ENCODE measurements at regions not wholly inside any gene's neighbourhood (a gene's known extent, or its start where the extent isn't known, plus 50 kb on each side); places are given as distances from the start of the nearest gene placed in this dataset.

- DNase-seq (ENCODE audit: low read depth, low spot score): no peak
Observed at GRCh38 chr5:124060011-124060410, 548.0 kb downstream of the CSNK1G3 start.

GRCh38 chr5:124059200-124059599 lies 547.2 kb downstream of the CSNK1G3 start:
- no peak overlapping the region for H3K4me3 ChIP-seq (ENCODE audit: low read length)
- DNase-seq (ENCODE audit: low read depth, low spot score): no peak

More at GRCh38 chr5:124060011-124060410, 548.0 kb downstream of the CSNK1G3 start:
- H3K4me3 ChIP-seq (ENCODE audit: low read length): no peak overlapping the region

GRCh38 chr5:124057724-124058231 lies 545.8 kb downstream of the CSNK1G3 start:
- DNase-seq (ENCODE audit: low read depth, low spot score): no peak
- H3K4me3 ChIP-seq (ENCODE audit: low read length): no peak overlapping the region

DNA sequence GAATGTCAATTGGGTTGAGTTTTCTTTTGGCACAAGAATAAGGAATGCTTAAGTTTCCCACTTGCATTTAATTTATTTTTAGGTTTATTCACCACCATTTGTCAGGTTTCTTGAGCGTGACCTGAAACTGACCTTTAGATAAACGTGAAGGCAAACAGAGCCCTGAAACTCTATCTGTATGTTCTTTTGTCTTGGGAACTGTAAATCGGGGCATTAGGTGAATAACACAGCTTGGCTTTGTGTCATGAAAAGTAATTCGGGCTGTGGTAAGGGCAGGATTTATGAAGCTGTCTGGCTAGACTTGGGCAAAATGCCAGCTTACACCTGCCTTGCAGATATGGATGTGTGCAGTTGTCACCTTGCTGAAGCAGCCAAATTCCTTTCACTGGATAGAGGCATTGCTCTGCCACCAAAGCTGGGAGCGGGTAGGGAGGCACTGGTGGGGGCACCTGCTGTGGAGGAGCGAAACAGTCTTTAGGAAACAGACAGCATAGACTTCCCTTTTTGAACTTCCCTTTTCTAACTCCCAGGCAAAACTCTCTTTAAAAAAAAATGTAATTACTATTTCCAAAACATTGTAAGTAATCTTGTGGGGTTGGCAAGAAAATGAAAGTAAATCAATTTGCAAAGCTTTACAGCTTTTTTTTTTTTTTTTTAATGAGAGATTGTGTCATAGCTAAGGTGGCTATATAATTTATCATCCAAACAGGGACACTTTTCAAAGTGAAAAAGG lies 545.2 kb downstream of the CSNK1G3 start:
- no peak for DNase-seq (ENCODE audit: low read depth, low spot score)
- H3K4me3 ChIP-seq (ENCODE audit: low read length): no peak overlapping the region

- no peak overlapping the region for H3K4me3 ChIP-seq (ENCODE audit: low read length)
- no peak for DNase-seq (ENCODE audit: low read depth, low spot score)
Observed at GRCh38 chr5:124056326-124056990, 544.5 kb downstream of the CSNK1G3 start.

- no peak for DNase-seq (ENCODE audit: low read depth, low spot score)
- H3K4me3 ChIP-seq (ENCODE audit: low read length): no peak overlapping the region
Observed at GRCh38 chr5:124055751-124056150, 543.8 kb downstream of the CSNK1G3 start.

- no peak overlapping the region for H3K4me3 ChIP-seq (ENCODE audit: low read length)
- DNase-seq (ENCODE audit: low read depth, low spot score): no peak
Observed at GRCh38 chr5:124054564-124054963, 542.6 kb downstream of the CSNK1G3 start.

- DNase-seq (ENCODE audit: low read depth, low spot score): no peak
- H3K4me3 ChIP-seq (ENCODE audit: low read length): no peak overlapping the region
Observed at GRCh38 chr5:124053340-124053739, 541.4 kb downstream of the CSNK1G3 start.

- no peak for DNase-seq (ENCODE audit: low read depth, low spot score)
- no peak overlapping the region for H3K4me3 ChIP-seq (ENCODE audit: low read length)
Observed at GRCh38 chr5:124052201-124052600, 540.2 kb downstream of the CSNK1G3 start.

DNA sequence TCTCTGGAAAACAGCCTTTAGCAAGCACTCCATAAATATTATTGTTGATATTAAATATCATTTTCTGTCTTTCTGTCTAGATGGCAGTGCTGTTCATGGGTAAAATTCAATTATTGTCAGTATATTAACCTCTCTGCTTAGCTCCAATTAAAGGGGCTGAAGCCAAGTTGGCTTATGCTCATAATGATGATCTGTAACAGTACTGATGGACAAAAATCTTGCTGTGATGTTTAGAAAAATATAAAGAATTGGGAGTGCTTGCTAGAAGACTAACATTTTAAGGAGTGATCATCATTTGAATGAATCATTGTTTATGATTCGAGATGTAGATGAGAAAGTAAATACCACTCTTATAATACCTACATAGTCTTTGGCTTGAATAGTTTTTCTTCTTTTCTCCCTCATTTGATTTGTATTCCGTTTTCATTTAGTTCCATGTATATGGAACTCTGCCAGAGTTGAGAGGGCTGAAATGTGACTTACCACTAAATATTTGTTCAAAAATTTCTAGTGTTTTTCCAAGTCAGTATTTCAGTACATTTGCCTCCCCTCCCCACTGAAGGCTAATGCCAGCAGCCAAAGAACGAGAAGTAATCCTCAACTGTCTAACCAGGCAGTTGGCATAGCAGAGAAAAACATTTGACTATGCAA lies 538.3 kb downstream of the CSNK1G3 start:
- no peak overlapping the region for H3K4me3 ChIP-seq (ENCODE audit: low read length)
- no peak for DNase-seq (ENCODE audit: low read depth, low spot score)

- no peak for DNase-seq (ENCODE audit: low read depth, low spot score)
- H3K4me3 ChIP-seq (ENCODE audit: low read length): no peak overlapping the region
Observed at GRCh38 chr5:124045412-124045811, 533.4 kb downstream of the CSNK1G3 start.

GRCh38 chr5:124044613-124045012 lies 532.6 kb downstream of the CSNK1G3 start:
- no peak overlapping the region for H3K4me3 ChIP-seq (ENCODE audit: low read length)
- DNase-seq (ENCODE audit: low read depth, low spot score): no peak

DNA sequence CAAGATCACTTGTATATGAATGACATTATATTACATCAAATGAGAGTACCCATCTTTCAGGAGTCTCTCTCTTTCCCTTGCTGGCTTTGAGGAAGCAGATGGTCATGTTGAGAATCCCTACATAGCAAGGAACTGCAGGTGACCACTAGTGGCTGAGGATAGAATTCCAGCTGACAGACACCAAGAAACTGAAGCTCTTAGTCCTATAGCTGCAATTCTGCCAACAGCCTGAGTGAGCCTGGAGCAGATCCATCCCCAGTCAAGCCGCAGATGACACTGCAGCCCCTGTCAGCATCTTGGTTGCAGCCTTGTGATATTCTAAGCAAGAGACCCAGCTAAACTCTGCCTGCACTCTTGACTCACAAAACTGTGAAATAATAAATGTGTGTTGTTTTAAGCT lies 531.5 kb downstream of the CSNK1G3 start:
- no peak for DNase-seq (ENCODE audit: low read depth, low spot score)
- no peak overlapping the region for H3K4me3 ChIP-seq (ENCODE audit: low read length)

DNA sequence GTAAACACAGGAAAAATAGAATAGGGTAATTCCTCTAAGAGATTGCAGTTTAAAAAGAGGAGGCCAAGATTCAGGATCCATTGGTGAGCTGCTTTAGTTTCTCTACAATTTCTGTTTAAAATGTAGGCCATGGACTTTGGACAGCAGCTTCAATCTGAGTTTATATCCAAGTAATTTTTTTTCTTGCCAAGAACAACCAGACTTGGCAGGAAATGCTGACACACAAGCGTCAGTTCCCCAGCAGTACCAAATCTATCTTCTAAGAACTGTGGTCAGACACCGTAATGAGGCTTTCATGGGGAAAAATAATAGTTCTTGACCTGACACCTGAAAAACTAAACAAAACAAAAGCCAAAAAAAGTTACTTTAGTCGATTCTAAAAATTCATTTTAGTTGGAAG lies 528.8 kb downstream of the CSNK1G3 start:
- no peak for DNase-seq (ENCODE audit: low read depth, low spot score)
- H3K4me3 ChIP-seq (ENCODE audit: low read length): no peak overlapping the region

DNA sequence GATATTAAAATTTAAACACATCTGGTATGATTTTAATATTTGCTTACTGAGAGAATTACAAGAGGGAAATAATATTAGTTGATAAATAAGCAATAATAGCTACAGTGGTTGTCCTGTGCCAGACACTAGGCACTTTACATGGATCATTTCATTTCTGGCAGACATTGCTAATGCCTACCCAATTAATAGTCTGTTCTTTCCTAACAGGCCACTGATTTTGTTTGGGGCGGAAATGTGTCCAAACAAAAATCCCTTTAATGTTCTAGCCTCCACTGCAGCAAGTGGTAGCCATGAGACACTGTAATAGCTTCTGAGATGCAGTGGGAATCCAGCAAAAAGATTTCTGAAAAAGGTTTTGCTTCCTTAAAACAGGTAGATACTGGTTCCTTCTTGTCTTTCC lies 527.4 kb downstream of the CSNK1G3 start:
- DNase-seq (ENCODE audit: low read depth, low spot score): no peak
- H3K4me3 ChIP-seq (ENCODE audit: low read length): no peak overlapping the region

DNA sequence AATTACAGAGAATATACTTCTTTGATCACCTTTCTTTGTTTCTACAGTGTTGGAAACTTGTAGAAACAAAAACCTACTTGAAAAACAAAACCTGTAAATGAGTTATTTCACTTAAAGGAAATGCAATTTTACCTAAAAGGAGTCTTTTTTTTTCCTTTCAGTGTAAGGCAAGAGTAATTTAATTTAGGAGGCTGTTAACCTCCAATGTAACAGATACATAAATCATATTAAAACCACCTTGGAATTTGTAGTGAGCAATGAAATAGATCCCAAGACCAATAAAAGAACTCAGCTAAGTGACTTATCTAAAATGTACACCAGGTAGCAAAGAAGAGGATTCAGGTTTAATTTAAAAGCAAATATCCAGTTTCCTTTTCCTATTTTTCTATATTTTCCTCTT lies 524.8 kb downstream of the CSNK1G3 start:
- H3K4me3 ChIP-seq (ENCODE audit: low read length): no peak overlapping the region

DNA sequence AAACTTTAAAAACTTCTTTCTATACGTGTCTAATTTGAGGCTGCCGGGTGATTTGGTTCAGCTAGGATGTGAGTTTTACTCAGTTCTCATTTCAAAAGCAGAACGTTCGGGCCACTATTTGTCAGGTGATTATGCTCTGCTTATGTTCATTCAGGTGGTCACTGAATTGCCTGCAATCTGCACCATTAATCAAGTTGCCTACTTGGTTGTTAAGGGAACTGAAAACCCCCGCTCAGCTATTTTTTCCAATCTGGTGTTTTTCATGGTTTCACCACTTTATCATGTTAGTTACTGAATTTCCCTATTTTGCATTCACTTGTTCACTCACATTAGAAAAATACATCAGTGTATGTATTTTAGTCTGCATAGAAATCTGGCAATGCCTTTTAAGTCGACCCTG lies 523.0 kb downstream of the CSNK1G3 start:
- DNase-seq (ENCODE audit: low read depth, low spot score): no peak

More for the DNA sequence above, 524.8 kb downstream of the CSNK1G3 start:
- DNase-seq (ENCODE audit: low read depth, low spot score): no peak

GRCh38 chr5:124034083-124034700 lies 522.2 kb downstream of the CSNK1G3 start:
- H3K4me3 ChIP-seq (ENCODE audit: low read length): no peak overlapping the region
- no peak for DNase-seq (ENCODE audit: low read depth, low spot score)

More for the DNA sequence above, 523.0 kb downstream of the CSNK1G3 start:
- H3K4me3 ChIP-seq (ENCODE audit: low read length): no peak overlapping the region

DNA sequence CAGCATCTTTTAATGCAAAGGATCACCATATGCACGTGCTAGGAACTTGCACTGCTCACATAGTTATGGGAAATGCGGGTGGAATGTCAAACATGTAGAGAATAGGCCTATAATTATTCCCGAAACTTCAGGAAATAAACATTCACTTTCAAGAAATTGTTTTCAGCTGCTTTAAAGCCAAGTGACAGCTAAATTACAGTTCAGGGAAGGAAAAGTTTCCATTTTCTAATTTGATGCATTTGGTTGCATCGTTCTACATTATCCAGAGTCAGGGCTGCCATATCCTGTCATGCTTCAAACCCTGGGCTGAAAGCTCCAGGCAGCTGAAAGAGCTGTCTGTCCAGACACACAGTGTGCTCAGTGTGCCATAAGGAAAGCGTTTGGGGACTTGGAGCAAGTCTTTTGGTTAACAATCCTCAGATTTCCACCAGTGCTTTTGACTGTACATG lies 518.1 kb downstream of the CSNK1G3 start:
- H3K4me3 ChIP-seq (ENCODE audit: low read length): no peak overlapping the region
- DNase-seq (ENCODE audit: low read depth, low spot score): no peak

- no peak for DNase-seq (ENCODE audit: low read depth, low spot score)
- H3K4me3 ChIP-seq (ENCODE audit: low read length): no peak overlapping the region
Observed at GRCh38 chr5:124027441-124027840, 515.5 kb downstream of the CSNK1G3 start.
